HCT116 (cell line): ENCODE measurements at regions not wholly inside any gene's neighbourhood (a gene's known extent, or its start where the extent isn't known, plus 50 kb on each side); places are given as distances from the start of the nearest gene placed in this dataset.

Source experiments
- ATAC-seq: fragments of 200-7000 bp; cut with Tn5 transposase; 2 replicates; pipeline ENCODE4 v1.9.1; 2020; ENCODE audit warnings: mild to moderate bottlenecking, moderate library complexity
- BruUV-seq: library from RNA; stranded (reverse); fragments of 400-500 nt; replicated peaks from 2 replicates; lab custom pipeline; 2021; lab: Mats Ljungman, UMichigan
- CTCF ChIA-PET: fragments of 300-600 bp; sonication (Branson Sonifier 250); formaldehyde crosslinking; loops from one replicate; lab custom pipeline; 2021; ENCODE audit warnings: antibody characterized with exemption; lab: Charles Lee
- POLR2A ChIA-PET: fragments of 300-600, 350-600 bp; sonication (Branson Sonifier 250); formaldehyde crosslinking; loops from one replicate; lab custom pipeline; 2021; ENCODE audit warnings: antibody characterized with exemption; lab: Charles Lee
- RAD21 ChIA-PET, 2 experiments: fragments of 300-600 bp; sonication (Branson Sonifier 250); formaldehyde crosslinking; loops; one replicate each; lab custom pipeline; 2023; ENCODE audit warnings: low total read pairs in 2 of 2; ENCODE audit not compliant: uncharacterized antibody in 2 of 2, unreplicated experiment in 2 of 2, low non-redundant PET in 1 of 2; lab: Charles Lee
- DNase-seq: peaks from one replicate; pipeline ENCODE4 v3.0.0-alpha.2; 2010; ENCODE audit warnings: low read depth, low spot score
- H2AFZ ChIP-seq: fragments of 200-600 bp; shearing (Covaris generic), sonication (generic); 2 replicates; pipeline ENCODE4 v1.6.1; 2017; ENCODE audit warnings: low read depth, mixed run types, mixed read lengths, antibody characterized with exemption, low read length; ENCODE audit not compliant: poor library complexity, severe bottlenecking
- H3K27ac ChIP-seq: 2 replicates; pipeline ENCODE4 v1.5.1; 2012; ENCODE audit warnings: low read depth, low read length
- H3K27me3 ChIP-seq: fragments of 200-600 bp; sonication (generic); 2 replicates; pipeline ENCODE4 v1.6.1; 2016; ENCODE audit warnings: mixed run types, low read length, mixed read lengths; ENCODE audit not compliant: insufficient read depth
- H3K36me3 ChIP-seq, 2 experiments: fragments of 200-500 bp in 1 of 2; fragments of 200-600 bp in 1 of 2; sonication (Bioruptor generic) in 1 of 2; sonication (generic) in 1 of 2; 2 replicates each; pipeline versions ENCODE4 v1.5.1 to v1.6.1; 2014 to 2016; ENCODE audit warnings: low read length in 2 of 2, inconsistent platforms in 1 of 2, mixed read lengths in 1 of 2, mixed run types in 1 of 2; ENCODE audit not compliant: insufficient read depth in 2 of 2, control insufficient read depth in 1 of 2
- H3K4me1 ChIP-seq, 2 experiments: fragments of 200-600 bp in 1 of 2; sonication (generic) in 1 of 2; 2 replicates each; pipeline versions ENCODE4 v1.5.1 to v1.6.1; 2012 to 2017; ENCODE audit warnings: low read length in 2 of 2, inconsistent platforms in 1 of 2, mild to moderate bottlenecking in 1 of 2, mixed read lengths in 1 of 2, mixed run types in 1 of 2, moderate library complexity in 1 of 2; ENCODE audit not compliant: insufficient read depth in 2 of 2, control insufficient read depth in 1 of 2
- H3K4me2 ChIP-seq: fragments of 200-600 bp; sonication (generic); 2 replicates; pipeline ENCODE4 v1.6.1; 2017; ENCODE audit warnings: mixed run types, low read length, mixed read lengths
- H3K4me3 ChIP-seq, 2 experiments: fragments of 200-600 bp in 1 of 2; sonication (generic) in 1 of 2; replicated peaks in 1 of 2; 2 replicates each; pipeline ENCODE4 v1.5.1; 2011 to 2016; ENCODE audit warnings: low read length in 2 of 2, control low read depth in 1 of 2, low read depth in 1 of 2, mild to moderate bottlenecking in 1 of 2, mixed read lengths in 1 of 2, mixed run types in 1 of 2
- H3K79me2 ChIP-seq: fragments of 200-600 bp; sonication (generic); 2 replicates; pipeline ENCODE4 v1.6.1; 2017; ENCODE audit warnings: mild to moderate bottlenecking, mixed run types, low read length, moderate library complexity, mixed read lengths; ENCODE audit not compliant: insufficient read depth
- H3K9ac ChIP-seq: fragments of 200-600 bp; sonication (generic); 2 replicates; pipeline ENCODE4 v1.6.1; 2016; ENCODE audit warnings: low read length, mixed read lengths
- H3K9me2 ChIP-seq: fragments of 200-600 bp; sonication (generic), shearing (Covaris generic); 2 replicates; pipeline ENCODE4 v1.6.1; 2017; ENCODE audit warnings: mixed run types, mild to moderate bottlenecking, moderate library complexity; ENCODE audit not compliant: insufficient read depth
- H3K9me3 ChIP-seq, 2 experiments: fragments of 200-500 bp in 1 of 2; fragments of 200-600 bp in 1 of 2; sonication (Bioruptor generic) in 1 of 2; sonication (generic) in 1 of 2; 2 replicates each; pipeline ENCODE4 v1.6.1; 2014 to 2017; ENCODE audit warnings: low read length in 2 of 2, mixed read lengths in 2 of 2, inconsistent platforms in 1 of 2, low read depth in 1 of 2, mild to moderate bottlenecking in 1 of 2, mixed run types in 1 of 2, moderate library complexity in 1 of 2; ENCODE audit not compliant: control insufficient read depth in 1 of 2, insufficient read depth in 1 of 2
- H4K20me1 ChIP-seq: fragments of 200-600 bp; sonication (generic), shearing (Covaris generic); 2 replicates; pipeline ENCODE4 v1.6.1; 2017; ENCODE audit warnings: mixed run types, mild to moderate bottlenecking, moderate library complexity; ENCODE audit not compliant: insufficient read depth
- CBX3 ChIP-seq: IDR thresholded peaks from 2 replicates; pipeline ENCODE4 v1.6.1; 2012; ENCODE audit warnings: low read depth
- ELF1 ChIP-seq: IDR thresholded peaks from 2 replicates; pipeline ENCODE4 v1.6.1; 2012; ENCODE audit warnings: low read depth, borderline replicate concordance
- EZH2phosphoT487 ChIP-seq: fragments of 200-600 bp; IDR thresholded peaks from 2 replicates; pipeline ENCODE4 v1.6.1; 2018; ENCODE audit warnings: antibody characterized with exemption, borderline replicate concordance
- FOSL1 ChIP-seq: IDR thresholded peaks from 2 replicates; pipeline ENCODE4 v1.6.1; 2012; ENCODE audit warnings: low read depth
- JUND ChIP-seq: IDR thresholded peaks from 2 replicates; pipeline ENCODE4 v1.6.1; 2012
- POLR2A ChIP-seq: IDR thresholded peaks from 2 replicates; pipeline ENCODE4 v1.7.0; 2011; ENCODE audit warnings: borderline replicate concordance; ENCODE audit not compliant: insufficient read depth, insufficient read length; ENCODE audit errors: extremely low read depth
- SP1 ChIP-seq: IDR thresholded peaks from 2 replicates; pipeline ENCODE4 v1.6.1; 2012; ENCODE audit warnings: low read depth
- TCF7L2 ChIP-seq: IDR thresholded peaks from 2 replicates; pipeline ENCODE4 v1.7.0; 2011; ENCODE audit warnings: borderline replicate concordance, inconsistent platforms; ENCODE audit not compliant: insufficient read depth, insufficient read length; ENCODE audit errors: extremely low read depth
- YY1 ChIP-seq: IDR thresholded peaks from 2 replicates; pipeline ENCODE4 v1.6.1; 2011; ENCODE audit warnings: low read length, low read depth, moderate library complexity, mild to moderate bottlenecking; ENCODE audit not compliant: insufficient replicate concordance; ENCODE audit errors: extremely low read depth
- ZFX ChIP-seq: fragments of 450-650 bp; IDR thresholded peaks from 2 replicates; pipeline ENCODE4 v1.6.1; 2017
- intact Hi-C: fragments of 100-400 bp; cut with micrococcal nuclease; formaldehyde crosslinking; loops from 2 replicates; pipeline ENCODE4 v1.10.0; 2022
- TF ChIP-seq, protein P1 (sequence below): IDR thresholded peaks from 2 replicates; pipeline ENCODE4 v1.6.1; 2011; ENCODE audit warnings: mild to moderate bottlenecking, low read length, moderate library complexity; ENCODE audit not compliant: insufficient replicate concordance; ENCODE audit errors: extremely low read depth
- TF ChIP-seq, protein P2 (sequence below), 3 experiments: fragments of 200-600 bp in 1 of 3; sonication (generic) in 1 of 3; IDR thresholded peaks in 2 of 3; conservative IDR thresholded peaks in 1 of 3; 2 replicates each; pipeline ENCODE4 v1.5.1; 2012 to 2017; ENCODE audit warnings: low read depth in 2 of 3, low read length in 2 of 3, antibody characterized with exemption in 1 of 3, borderline replicate concordance in 1 of 3, control low read depth in 1 of 3, mild to moderate bottlenecking in 1 of 3, mixed read lengths in 1 of 3, mixed run types in 1 of 3, moderate library complexity in 1 of 3; ENCODE audit not compliant: insufficient read depth in 1 of 3

DNA sequence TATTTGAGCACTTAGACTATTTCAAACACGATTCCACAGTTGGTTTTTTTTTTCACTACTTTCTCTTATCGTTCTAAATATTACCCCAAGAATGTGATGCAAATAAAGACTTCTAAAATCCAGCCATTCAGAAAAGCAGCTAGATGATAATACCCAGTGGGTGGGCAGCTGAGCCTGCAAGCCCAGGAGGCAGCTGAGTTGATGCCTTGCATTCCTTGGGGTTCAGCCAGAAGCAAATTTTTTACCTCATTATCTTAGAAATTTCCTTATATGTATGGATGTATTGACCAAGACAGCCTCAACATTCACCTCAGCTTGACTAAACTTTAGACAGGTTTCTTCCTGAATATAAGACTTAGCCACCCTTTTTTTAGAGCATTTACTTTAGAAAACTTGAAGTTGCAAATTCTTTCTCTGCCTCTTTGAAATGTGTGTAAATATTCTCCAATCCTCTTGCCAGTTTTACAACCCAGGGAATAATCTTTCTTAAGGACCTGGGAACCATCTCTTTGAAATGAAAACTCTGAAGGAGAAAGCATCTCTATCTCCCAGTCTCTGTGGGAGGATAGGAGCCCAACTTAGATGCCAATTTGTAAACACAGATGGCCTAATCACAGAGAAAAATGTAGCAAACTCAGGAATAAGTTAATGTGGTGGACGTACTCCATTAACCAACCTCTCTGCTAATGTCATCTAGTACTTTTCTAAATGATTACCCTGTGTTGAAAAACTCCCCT is 52.2 kb upstream of the ANP32D start:
- no TSS peak for BruUV-seq
- Histone ChIP-seq H3K9me2 (no peaks in the 10 kb centered on the region), H3K9me3 (no peaks in the 10 kb centered on the region), H2AFZ (no peak overlapping the region), H3K4me2 (no peak overlapping the region), H4K20me1 (no peaks in the 10 kb centered on the region), H3K36me3 (no peaks in the 10 kb centered on the region), H3K27me3 (peaks cover 4% of the 10 kb centered on the region; the same call in 1 of the 2 replicates), H3K27ac (no peak overlapping the region), H3K9ac (no peak overlapping the region), H3K4me3 (no peak overlapping the region), H3K79me2 (no peaks in the 10 kb centered on the region), H3K4me1 (no peaks in the 10 kb centered on the region)
- ChIA-PET POLR2A (no interaction called here), RAD21 (no interaction called here), CTCF (no interaction called here)
- intact Hi-C loops = no loop called here
- TF ChIP-seq CBX3 = no peak
- no peak for TF ChIP-seq ZFX
- TF ChIP-seq, protein P1, sequence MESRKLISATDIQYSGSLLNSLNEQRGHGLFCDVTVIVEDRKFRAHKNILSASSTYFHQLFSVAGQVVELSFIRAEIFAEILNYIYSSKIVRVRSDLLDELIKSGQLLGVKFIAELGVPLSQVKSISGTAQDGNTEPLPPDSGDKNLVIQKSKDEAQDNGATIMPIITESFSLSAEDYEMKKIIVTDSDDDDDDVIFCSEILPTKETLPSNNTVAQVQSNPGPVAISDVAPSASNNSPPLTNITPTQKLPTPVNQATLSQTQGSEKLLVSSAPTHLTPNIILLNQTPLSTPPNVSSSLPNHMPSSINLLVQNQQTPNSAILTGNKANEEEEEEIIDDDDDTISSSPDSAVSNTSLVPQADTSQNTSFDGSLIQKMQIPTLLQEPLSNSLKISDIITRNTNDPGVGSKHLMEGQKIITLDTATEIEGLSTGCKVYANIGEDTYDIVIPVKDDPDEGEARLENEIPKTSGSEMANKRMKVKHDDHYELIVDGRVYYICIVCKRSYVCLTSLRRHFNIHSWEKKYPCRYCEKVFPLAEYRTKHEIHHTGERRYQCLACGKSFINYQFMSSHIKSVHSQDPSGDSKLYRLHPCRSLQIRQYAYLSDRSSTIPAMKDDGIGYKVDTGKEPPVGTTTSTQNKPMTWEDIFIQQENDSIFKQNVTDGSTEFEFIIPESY = no peak
- no peak for TF ChIP-seq SP1
- no peak for TF ChIP-seq EZH2phosphoT487
- no peak for TF ChIP-seq TCF7L2
- TF ChIP-seq, protein P2, sequence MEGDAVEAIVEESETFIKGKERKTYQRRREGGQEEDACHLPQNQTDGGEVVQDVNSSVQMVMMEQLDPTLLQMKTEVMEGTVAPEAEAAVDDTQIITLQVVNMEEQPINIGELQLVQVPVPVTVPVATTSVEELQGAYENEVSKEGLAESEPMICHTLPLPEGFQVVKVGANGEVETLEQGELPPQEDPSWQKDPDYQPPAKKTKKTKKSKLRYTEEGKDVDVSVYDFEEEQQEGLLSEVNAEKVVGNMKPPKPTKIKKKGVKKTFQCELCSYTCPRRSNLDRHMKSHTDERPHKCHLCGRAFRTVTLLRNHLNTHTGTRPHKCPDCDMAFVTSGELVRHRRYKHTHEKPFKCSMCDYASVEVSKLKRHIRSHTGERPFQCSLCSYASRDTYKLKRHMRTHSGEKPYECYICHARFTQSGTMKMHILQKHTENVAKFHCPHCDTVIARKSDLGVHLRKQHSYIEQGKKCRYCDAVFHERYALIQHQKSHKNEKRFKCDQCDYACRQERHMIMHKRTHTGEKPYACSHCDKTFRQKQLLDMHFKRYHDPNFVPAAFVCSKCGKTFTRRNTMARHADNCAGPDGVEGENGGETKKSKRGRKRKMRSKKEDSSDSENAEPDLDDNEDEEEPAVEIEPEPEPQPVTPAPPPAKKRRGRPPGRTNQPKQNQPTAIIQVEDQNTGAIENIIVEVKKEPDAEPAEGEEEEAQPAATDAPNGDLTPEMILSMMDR (IDR thresholded peaks at IDR 0.05 in 2 of 3, conservative IDR thresholded peaks at IDR 0.05 in 1 of 3; ENCODE audit: borderline replicate concordance in 1 of 3, insufficient read depth in 1 of 3, low read depth in 2 of 3, low read length in 2 of 3) = no peak
- no peak for TF ChIP-seq YY1
- no peak for TF ChIP-seq FOSL1
- TF ChIP-seq ELF1 = no peak
- no peak for TF ChIP-seq POLR2A
- TF ChIP-seq JUND = no peak
- DNase-seq (no peak), ATAC-seq (no peak)
